DMS53 (cell line): ENCODE measurements at regions not wholly inside any gene's neighbourhood (a gene's known extent, or its start where the extent isn't known, plus 50 kb on each side); places are given as distances from the start of the nearest gene placed in this dataset.
"Not testable (repeated sequence)": the region's sequence is repeated elsewhere in the genome, so short reads cannot be mapped to it uniquely, and the experiment has no call there.

Source experiments
- DNase-seq: peaks from one replicate; lab custom pipeline; 2025; lab: John Stamatoyannopoulos, UW

DNA sequence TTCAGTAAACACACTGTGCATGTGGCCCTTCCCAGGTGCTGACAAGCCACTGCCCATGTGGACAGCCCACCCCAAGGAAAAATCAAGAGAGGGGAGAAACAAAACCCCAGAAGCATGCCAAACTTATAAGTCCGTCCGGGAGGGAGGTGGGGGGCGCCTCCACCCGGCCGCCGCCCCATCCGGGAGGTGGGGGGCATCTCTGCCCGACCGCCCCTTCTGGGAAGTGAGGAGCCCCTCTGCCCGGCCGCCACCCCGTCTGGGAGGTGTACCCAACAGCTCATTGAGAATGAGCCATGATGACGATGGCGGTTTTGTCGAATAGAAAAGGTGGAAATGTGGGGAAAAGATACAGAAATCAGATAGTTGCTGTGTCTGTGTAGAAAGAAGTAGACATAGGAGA lies 53.8 kb upstream of the C2CD4B start:
- DNase-seq = no peak

DNA sequence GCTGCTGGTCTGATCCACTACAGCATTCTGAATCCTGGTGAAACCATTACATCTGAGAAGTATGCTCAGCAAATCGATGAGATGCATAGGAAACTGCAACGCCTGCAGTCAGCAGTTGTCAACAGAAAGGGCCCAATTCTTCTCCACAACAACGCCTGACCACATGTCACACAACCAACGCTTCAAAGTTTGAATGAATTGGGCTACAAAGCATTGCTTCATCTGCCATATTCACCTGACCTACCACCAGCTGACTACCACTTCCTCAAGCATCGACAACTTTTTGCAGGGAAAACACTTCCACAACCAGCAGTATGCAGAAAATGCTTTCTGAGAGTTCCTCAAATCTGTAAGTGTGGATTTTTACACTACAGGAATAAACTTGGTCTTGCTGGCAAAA lies 54.7 kb upstream of the C2CD4B start:
- DNase-seq = no peak

DNA sequence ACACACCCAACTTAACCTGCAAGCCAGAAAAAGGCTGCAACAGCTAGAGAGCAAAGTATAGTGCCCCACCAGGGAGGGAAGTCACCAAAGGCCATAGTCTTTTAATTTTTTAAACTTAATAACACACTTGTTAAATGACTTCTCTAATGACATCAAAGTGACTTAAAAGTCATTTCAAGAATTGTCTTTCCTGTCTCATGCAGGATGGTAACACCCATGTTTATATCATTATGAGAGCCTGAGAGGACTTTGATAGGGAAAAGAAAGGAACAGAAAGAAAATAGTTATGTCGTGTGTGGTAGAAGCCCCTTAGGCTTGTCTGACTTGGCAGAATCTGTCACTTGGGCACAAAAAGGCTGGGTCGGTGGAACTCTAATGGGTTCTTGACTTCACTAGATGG lies 57.9 kb upstream of the C2CD4B start:
- DNase-seq = no peak

DNA sequence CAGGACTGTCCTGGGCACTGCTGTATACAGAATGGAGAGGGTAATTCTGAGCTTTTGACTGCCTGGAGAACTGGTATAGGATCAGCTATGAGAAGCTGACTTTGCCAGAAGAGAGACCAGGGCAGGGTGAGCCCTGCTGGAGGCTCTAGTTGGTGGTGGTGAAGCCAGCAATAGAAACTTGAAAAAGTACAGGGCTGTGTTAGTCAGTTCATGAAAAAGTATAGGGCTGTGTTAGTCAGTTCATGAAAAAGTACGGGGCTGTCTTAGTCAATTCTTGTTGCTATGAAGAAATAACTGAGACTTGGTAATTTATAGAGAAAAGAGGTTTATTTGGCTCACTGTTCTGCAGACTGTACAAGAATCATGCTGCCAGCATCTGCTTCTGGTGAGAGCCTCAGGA lies 63.5 kb upstream of the C2CD4B start:
- no peak for DNase-seq

DNA sequence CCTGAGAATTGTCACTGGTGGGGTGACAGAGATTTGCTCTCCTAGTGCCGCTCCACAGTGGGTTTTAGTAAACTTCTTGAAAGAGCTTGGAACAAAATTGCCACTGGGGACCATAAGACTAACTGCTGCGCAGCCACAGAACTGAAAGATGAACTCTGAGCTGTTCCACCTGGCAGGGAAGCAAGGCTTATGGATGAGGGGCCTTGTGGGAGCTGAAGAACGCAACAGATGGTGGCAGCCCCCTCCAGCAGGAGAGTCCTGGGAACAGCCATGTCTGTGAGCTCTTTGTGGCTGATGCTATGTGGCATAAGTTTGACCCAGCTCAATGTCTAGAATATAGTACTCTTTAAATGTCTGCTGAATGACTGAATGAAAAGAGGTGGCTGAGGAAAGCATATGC lies 66.8 kb upstream of the C2CD4B start:
- no peak for DNase-seq

DNA sequence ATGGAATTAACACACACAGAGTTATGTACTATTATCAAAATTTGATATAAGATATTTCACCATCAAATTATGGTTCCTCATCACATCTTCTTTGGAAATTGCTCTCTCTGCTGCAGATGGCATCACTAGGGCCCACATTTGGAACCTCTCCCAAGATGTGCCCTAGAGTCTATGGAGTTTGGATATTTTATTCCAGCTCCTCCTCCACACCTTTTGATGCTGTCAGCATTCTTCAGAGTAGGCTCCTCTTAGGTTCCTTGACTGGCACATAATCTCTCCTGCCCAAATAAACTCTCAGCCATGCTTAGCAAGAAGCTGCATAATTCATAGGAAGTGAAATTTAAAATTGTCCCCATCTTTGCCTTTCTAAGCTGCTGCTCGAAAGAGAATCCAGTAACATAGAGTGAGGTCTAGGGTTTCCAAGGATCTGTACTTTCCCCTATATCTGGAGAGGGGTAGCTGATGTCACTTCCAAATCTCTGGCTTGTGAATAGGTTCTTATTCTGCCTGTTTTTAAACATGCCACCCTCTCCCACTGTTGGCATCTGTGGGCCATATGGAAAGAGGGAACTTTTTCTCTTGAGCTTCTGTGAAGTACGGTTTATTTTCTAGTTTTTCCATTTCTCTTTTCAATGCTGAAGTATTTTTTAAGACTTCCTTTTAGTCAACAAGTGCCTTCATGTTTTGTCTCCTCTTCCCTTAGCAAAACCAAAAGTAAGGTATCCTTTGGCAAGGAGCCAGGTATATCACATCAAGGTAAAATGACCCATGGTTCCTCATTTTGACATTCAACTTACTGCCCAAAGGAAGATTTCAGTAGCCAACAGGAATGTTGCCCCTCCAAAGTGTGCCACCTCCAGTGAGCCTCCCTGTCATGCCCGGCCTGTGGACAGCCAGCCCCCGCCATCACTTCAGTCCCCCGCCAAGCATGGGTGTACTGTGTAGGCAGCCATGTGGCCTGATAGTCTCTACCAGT lies 75.3 kb upstream of the C2CD4B start:
- no peak for DNase-seq

DNA sequence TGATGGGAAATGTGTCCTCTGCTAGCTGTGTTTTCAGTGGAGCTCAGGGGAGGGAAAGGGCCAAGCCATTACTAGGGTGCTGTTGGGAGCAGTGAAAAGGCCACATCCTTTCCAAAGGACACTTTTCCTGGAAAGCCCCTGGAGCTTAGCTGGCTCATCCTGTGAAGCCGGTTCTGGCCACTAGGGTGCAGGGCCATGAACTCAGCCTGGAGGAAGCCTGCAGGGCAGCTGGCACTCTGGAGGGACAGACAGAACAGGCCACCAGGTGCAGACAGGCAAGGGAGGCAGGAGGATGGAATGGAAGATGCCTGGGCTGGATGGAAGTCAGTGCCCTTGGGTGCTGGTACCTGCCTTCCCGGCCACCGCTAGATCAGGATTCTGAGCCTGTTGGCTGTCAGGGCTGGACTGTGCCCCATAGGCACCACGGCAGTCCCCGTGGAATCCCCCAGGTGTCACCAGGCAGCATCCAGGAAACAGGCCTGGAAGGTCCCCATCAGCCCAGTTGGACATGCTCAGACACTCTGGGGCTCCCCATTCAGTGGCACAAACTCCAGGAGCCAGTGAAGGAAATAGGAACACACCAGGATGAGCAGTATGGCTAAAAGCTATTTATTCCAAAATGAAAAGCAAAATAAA lies 76.2 kb upstream of the C2CD4B start:
- DNase-seq = peak; percentile 69

DNA sequence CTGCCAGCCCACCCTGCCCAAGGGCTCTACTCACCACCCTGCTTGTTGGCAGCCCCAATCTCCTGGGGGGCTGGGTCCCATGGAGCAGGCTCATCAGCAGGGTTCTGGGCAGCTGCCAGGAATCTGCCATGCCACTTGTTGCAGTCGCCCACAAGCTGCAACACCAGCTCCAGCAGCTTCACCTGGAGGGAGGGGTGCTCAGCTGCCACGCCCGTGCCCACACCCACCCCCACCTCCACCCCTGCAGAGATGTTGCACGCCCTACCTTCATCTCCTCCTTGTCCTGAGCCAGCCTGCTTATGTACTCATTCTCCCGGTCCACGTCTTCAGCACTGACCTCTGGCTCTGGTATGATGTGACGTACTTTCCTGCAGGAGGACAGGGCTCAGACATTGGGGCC lies 77.9 kb upstream of the C2CD4B start:
- no peak for DNase-seq

DNA sequence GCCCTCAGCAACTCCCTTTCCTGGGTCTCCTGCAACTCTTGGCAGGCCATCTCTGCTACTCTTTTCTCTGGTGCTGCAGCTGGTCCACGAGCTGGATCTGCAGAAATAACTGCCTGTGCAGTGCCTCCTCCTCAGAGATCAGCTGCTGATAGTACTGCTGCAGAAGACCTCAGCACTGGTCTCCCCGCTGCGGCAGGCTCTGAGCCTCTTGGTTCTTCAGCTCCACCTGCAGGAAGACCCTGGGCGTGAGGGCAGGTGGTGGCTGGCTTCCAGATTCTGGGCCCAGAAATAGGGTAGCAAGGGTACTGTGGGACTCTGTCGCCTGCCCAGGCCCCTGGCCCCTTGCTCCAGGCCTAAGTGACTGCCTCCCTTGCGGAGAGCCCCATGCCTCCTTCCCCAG lies 79.7 kb upstream of the C2CD4B start:
- no peak for DNase-seq

DNA sequence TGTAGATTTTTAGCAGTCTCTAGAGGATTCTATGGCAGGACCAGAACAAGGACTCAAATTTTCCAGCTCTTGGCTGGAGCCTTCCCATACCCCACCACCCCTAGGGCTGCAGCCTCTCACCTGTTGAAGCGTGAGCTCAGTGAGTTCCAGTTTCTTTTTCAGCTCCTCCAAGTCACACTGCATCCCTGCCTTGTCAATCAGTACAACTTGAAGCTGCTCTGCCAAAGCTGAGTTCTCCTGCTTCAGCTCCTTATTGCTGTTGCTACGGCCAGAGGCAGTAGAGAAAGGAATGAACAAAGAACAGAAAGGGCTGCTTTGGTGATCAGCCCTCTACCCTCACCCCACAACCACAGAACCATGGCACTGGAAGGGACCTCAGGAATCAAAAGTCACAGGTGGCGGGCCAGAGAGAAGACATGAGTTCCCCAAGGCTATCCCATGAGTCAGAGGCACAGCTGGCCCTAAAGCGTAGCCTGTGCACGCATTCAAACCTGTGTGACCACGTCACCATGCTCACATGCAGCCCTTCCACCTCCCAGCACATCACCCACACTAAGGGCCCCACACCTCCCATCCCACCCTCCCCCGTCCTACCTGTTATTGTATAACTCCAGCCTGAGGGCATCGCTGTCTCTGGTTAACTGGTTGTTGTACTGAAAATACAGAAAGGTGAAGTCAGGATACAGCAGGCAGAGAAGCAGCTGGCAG lies 83.3 kb upstream of the C2CD4B start:
- no peak for DNase-seq

DNA sequence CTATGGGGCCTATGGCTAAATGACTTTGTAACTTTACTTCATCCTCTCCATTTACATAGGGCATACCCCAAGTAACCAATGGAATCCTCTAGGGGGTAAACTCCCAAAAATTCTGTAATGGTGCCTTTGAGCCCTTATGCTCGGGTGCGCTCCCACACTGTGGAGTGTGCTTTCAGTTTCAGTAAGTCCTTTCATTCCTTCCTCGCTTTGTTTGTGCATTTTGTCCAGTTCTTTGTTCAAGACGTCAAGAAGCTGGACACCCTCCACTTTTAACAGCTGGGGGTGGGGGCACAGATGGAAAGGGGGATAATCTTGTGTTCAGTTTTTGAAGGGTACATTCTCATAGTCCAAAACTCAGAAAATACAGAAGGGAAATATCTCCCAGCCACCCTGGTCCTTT lies 84.4 kb upstream of the C2CD4B start:
- DNase-seq = no peak

DNA sequence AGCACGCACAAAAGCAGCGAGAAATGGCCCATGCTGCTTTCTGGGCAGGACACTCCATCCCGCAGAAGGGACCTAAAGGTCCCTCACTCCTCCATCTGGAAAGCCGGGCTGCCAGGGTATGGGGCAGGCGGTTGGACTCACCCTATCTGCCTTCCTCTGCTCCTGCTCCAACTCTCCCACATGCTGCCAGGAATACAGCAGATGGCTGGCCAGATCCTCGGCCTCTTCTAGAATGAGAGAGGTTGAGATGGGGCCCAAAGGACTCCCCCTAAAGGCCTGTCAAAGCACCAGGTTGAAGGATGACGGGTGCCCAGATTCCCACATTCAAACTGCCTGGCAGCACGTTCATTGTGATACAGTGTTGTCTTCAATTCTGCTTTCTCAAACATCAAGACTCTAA lies 85.1 kb upstream of the C2CD4B start:
- no peak for DNase-seq

DNA sequence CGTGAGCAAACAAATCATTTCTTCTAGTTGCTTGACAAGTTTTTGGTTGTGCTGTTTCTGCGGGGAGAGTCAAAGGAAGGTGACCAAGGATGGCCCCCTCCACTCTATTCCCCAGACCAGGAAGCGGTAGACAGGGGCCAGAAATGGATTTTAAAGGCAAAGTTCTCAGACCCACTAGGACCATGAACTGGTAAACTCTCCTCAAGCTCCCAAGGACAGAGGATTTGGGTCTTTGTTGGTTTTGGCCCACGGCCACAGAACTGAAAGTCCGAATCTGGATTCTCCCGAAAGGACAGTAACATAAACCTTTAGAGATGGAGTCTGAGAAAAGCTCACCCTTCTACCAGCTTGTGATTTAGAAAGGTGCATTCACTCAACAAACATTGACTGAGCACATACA lies 85.9 kb upstream of the C2CD4B start:
- no peak for DNase-seq

DNA sequence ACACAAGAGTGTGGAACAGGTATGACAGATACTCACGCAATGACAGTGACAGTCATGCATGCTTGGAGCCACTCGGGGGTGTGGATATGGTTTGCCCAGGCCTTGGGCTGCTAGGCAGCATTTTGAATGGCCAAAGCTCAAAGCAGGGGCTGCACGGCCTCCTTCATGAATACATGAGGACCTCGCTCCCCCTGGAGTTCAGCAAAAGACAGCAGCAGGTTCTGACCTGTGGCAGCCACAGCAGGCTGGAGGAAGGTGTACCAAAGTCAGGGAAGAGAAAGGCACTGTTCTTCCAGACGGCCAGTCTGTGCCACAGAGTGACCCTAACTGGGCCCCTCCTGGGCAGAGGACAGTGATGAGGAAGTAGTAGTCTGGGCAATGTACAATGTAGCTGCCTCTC lies 88.2 kb upstream of the C2CD4B start:
- peak; percentile 18 for DNase-seq

DNA sequence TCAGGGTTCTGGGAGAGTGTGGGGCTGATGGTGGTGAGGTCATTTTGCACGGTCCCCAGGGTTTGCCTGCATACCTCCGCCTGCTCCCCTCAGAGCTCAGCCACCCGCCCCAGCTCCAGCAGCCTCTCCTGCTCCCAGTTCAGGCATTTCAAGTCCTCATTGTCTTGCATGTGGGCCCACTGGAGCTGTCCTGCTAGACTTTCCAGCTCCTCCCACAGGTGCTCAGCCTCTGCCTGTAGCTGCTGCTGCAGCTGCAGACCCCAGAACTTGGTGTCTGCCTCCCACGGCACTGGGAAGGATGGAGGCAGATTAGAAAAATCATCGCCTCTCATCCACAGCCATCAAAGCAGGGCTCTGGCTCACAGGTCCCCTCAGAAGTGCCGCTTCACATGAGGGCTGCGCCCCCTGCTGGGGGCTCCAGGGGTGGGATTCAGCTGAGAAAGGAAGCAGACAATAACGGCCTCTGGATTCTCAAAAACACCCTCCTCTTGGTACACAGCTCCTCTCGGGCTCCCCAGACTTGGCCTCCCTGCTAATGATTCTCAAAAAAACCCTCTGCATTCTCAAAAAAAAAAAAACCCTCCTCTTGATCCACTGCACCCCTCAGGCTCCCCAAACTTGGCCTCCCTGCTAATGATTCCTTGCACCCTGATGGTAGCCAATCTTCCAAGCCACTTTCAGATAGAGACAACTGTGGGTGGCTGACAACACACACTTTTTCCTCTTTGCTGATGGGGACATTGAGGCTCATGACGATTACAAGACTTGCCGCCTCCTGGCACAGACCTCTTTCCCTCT lies 89.3 kb upstream of the C2CD4B start:
- DNase-seq = peak; percentile 72

DNA sequence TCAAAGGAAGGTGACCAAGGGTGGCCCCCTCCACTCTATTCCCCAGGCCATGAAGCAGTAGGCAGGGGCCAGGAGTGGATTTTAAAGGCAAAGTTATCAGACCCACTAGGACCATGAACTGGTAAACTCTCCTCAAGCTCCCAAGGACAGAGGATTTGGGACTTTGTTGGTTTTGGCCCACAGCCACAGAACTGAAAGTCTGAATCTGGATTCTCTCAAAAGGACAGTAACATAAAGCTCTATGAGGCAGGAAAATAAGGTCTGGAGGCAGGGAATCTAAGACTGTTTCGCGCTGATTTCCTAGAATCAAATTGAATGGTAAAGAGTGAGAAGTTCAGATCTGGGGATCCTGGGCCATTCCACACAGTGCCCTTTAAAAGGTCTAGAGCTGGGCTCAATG lies 91.3 kb upstream of the C2CD4B start:
- DNase-seq = not testable (repeated sequence)

DNA sequence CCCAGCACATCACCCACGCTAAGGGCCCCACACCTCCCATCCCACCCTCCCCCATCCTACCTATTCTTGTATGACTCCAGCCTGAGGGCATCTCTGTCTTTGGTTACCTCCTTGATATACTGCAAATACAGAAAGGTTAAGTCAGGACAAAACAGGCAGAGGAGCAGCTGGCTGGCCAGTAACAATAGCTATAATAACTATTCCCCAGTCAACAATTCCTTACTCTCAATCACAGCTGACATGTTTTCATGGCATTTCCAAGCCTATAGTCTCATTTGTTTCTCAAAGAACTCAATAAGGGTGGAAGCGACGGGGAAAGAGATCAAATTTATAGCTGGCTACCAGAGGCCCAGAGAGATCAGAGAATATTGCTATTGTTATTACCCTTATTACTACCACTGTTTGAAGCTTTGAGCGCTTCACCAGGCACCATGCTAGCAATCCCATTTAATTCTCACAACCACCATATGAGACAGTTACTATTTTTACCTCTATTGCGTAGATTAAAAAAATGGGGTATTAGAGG lies 93.0 kb upstream of the C2CD4B start:
- DNase-seq = no peak

DNA sequence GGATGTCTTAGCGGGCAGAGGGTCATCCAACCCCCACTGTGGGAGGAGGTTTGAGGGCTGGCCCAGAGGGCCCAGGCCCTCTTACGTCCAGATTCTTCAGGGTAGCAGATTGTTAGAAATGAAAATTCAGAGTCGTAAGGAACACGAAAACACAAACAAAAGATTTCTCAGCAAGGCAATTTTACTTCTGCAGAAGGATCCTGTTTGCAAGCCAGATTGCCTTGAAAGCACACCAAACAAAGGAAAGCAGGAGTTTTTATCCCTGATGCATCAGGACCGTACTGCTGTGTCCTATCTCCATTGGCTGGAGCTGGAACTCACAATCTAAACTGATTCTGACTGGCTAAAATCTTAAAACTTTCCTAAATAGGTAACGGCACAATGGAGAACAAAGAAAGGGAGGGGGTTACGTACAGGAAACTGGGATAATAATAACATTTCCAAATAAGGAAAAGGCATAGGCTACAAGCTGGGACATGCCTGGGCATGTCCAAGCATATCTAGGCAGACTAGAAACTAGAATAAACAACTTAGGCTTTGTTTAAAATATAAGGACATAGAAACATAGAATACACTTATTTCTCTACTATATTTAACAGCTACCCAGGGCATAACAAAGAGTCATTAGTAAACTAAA lies 97.3 kb upstream of the C2CD4B start:
- DNase-seq = peak; percentile 21

DNA sequence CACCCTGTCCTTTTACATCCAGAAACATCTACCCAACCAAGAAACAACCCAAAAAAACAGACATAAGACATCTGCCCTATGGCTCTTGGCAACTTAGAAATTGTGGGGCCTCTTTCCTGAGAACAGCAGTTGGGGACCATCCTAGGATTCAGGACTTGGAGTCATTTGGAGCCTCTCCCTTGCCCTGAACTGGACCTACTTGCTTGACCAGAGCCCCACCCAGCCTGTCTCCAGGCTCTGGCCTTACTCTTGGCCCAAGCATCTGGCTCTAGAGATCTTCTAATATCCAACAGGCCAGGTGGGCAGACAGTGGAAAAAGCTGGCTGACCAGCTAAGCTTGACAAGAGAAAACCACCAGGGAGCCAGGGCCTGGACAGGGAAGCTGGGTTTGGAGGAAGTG lies 99.1 kb upstream of the C2CD4B start:
- no peak for DNase-seq

DNA sequence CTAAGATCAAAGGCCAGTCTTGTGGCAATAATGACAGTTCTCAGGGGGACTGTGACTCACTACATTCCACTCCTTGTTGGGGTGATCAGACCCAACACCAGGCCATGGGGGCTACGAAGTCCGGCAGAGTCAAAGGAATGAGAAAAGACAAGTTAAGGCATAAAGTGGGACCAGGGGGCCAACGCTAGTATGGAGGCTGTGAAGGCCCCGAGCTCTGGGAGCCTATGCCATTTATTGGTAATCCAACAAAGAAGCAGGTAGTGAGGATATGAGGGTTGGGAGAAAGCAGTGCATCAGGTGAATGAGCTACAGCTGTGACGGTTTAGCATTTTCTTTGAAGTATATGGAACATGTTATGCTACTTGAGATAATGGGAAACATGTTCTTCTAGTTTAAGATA lies 104.4 kb upstream of the C2CD4B start:
- peak; percentile 29 for DNase-seq

DNA sequence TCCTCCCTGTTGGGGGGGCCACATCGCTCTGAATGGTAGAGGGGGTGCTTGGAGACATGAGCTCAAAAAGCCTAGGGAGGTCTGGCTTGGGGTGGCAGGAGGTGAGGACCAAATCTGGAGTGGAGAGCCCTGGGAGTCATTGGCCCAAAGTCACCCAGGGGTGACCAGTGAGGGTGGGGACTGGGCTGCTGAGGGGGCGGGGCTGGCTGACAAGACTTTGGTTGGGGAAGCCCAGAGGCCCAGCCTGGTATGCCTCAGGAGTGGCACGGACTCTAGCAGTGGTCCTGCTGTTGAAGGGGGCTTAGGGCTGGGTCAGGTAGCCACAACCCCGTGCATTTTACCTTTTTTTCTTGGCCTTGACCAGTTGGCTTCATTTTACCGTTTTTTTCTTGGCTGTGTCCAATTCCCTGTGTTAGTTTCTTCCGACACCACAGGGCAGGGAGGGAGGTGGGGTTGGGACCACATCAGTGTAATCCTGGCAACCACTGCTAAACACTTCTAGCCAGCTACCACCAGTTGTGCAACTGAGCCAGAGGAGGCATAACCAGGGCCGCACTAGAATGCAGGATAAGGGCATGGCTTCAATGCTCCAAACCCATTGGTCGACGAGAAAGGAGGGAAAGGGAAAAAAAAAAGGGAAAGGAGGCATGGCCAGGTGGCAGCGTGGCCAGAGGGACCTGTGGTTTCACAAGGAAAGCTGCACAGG lies 105.3 kb upstream of the C2CD4B start:
- DNase-seq = no peak
